ENCODE measurements at regions not wholly inside any gene's neighbourhood (a gene's known extent, or its start where the extent isn't known, plus 50 kb on each side); places are given as distances from the start of the nearest gene placed in this dataset.

DNA sequence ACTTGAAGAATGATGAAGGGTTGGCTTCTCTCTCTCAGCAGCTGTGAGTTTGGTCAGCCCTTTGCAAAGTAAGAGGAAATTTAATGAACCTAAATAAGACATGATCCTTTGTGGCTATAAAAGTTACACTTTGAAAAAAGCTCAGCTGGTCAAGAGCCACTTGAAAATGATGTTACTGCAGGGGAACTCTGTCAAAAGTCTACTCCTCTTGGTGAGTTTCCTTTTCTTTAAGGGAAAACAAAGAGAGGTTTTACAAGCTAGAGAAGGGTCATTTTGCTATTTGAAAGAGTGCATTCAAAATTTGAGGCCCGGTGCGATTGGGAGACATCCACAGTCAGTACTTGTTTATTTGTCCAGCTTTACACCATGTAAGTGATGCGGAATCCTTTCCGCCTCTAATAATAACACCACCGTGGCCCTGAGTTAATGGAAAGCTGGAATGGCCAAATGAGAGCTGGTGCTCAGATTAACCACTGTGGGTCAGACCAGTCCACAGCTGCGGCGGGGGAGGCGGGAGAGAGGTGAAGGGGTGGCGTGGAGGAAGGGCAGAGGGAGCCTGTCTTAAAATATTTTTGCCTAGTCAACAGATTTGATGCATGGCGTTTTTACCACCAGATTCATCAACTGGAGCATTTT lies 404.0 kb downstream of the TLE4 start:
- TF ChIP-seq, protein P1, sequence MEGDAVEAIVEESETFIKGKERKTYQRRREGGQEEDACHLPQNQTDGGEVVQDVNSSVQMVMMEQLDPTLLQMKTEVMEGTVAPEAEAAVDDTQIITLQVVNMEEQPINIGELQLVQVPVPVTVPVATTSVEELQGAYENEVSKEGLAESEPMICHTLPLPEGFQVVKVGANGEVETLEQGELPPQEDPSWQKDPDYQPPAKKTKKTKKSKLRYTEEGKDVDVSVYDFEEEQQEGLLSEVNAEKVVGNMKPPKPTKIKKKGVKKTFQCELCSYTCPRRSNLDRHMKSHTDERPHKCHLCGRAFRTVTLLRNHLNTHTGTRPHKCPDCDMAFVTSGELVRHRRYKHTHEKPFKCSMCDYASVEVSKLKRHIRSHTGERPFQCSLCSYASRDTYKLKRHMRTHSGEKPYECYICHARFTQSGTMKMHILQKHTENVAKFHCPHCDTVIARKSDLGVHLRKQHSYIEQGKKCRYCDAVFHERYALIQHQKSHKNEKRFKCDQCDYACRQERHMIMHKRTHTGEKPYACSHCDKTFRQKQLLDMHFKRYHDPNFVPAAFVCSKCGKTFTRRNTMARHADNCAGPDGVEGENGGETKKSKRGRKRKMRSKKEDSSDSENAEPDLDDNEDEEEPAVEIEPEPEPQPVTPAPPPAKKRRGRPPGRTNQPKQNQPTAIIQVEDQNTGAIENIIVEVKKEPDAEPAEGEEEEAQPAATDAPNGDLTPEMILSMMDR (IDR thresholded peaks at IDR 0.05; ENCODE audit: low read depth, low read length, missing control alignments), result no peak
- no peak overlapping the region for H3K4me3 ChIP-seq (ENCODE audit: low read depth, low read length)
- no peak for DNase-seq (ENCODE audit: low read depth)

DNA sequence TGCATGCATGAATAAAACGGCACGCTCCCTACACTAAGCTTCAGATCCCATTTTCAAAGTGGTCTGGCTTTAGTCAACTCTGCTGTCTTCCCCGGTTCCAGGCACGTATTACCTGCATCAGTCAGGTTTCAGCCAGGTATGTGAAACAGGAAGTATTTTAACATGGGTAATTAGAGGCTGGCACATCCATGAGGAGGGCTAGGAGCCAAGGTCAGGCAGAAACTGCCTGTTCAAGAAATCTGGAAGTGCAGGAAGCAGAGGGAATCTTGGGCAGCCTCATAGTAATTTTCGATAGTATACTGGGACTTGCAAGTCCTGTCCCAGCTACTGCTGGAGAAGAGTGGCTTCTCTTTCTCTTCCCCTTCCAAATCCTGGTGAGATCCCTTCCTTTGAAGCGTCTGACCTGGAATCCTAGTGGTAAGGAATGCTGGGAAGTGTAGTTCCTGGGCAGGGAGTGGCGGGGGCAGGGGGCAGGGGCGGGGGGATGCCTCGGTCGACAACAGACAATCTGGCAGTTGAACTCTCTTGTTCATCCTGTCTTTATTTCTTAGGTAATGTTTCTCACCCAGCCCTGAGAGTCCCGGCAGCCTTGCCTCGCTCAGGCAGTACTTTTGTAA lies 403.1 kb downstream of the TLE4 start:
- DNase-seq (ENCODE audit: low read depth), result no peak
- H3K4me3 ChIP-seq (ENCODE audit: low read depth, low read length), result no peak overlapping the region
- TF ChIP-seq, protein P1 (IDR thresholded peaks at IDR 0.05; ENCODE audit: low read depth, low read length, missing control alignments), result no peak

DNA sequence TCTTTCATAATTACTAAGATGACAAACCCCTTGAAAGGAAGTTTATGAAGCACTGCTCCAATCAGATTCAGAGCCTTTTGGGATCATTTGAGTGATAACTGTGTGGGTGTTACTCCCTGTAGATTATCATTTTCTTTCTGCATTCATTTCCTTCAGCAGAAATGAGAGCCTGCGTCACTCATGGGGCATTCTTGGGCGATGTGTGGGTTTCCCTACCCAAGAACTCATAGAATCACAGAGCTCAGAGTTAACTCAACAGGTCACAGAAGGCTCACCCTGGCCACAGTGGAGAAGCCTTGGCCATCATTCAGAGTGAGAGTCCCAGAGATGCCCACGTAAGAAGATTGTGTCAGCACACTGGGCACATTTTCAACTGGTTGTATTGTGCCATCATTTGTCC lies 401.9 kb downstream of the TLE4 start:
- TF ChIP-seq, protein P1 (IDR thresholded peaks at IDR 0.05; ENCODE audit: low read depth, low read length, missing control alignments), result no peak
- DNase-seq (ENCODE audit: low read depth), result no peak
- H3K4me3 ChIP-seq (ENCODE audit: low read depth, low read length), result no peak overlapping the region

DNA sequence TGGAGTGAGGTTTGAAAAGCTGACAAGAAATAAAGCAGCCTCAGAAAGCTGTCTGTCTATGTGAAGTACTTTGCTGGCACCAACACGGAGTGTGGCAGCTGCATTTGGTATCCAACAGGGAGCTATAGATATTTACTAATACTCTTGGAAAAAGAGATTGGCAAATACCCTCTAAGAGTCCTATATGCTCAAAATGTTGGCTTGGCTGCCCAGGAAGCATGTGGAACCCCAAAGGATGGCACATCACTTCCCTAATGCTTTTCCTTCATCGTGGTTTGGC lies 398.3 kb downstream of the TLE4 start:
- no peak overlapping the region for H3K4me3 ChIP-seq (ENCODE audit: low read depth, low read length)
- TF ChIP-seq, protein P1 (IDR thresholded peaks at IDR 0.05; ENCODE audit: low read depth, low read length, missing control alignments), result no peak
- no peak for DNase-seq (ENCODE audit: low read depth)

DNA sequence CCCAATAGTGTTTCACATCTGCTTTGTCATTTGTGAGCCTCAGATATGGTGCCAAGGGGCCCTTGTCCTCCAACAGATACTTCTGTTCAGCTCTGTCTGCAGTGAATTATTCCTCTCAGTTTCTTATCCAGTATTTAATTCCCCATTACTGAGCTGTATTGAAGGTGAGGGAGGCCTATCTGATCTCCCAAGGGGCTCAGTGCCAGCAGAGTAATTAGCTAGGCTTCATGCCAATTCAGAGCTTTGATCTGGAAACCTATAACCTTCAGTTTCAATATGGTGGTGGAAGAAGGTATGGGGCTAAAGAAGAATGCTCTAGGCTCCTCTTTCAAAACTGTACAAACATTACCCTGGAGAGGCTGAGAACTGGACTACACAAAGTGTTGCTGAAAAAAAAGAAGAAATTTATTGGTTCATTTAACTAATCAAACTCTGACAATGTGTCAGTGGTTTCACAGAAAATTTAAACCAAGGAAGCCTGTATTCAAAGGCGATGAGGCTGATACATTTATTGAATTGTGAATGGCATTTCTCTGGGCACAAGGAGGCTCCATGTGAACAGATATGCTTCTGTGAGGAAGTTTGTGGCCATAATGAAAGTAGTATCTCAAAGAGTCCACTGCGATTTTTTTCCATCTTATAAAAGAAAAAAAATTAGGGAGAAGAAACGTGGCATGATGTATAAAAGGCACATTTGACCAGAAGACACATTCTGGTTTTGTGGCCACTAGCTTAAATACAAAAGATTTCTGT lies 397.8 kb downstream of the TLE4 start:
- no peak overlapping the region for H3K4me3 ChIP-seq (ENCODE audit: low read depth, low read length)
- no peak for DNase-seq (ENCODE audit: low read depth)
- TF ChIP-seq, protein P1 (IDR thresholded peaks at IDR 0.05; ENCODE audit: low read depth, low read length, missing control alignments), result no peak

DNA sequence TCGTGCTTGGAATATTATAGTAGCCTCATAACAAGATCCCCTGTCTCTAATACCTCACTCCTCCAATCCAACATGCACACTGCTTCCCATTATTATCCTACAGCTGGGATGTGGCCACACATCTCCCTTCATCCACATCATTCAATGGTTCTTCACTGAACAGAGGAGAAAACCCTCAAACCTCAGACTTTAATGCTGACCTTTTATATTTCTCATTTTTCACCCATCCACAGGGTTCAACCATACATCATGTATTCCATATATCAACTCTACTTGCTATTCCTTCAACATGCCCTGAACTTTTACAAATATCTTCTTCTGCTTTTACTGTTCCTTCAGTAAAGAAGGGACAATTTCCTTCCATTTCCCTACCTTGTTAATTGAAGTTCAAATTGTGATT lies 396.8 kb downstream of the TLE4 start:
- TF ChIP-seq, protein P1 (IDR thresholded peaks at IDR 0.05; ENCODE audit: low read depth, low read length, missing control alignments), result no peak
- no peak overlapping the region for H3K4me3 ChIP-seq (ENCODE audit: low read depth, low read length)
- DNase-seq (ENCODE audit: low read depth), result no peak
